AG10803 (cell line): ENCODE measurements at regions not wholly inside any gene's neighbourhood (a gene's known extent, or its start where the extent isn't known, plus 50 kb on each side); places are given as distances from the start of the nearest gene placed in this dataset.

Source experiments
- DNase-seq: peaks from one replicate; pipeline ENCODE4 v3.0.0; 2010; ENCODE audit warnings: low read depth
- H3K4me3 ChIP-seq: 2 replicates; pipeline ENCODE4 v1.5.1; 2011; ENCODE audit warnings: mild to moderate bottlenecking, low read length, control low read depth
- CTCF ChIP-seq: conservative IDR thresholded peaks from 2 replicates; pipeline ENCODE4 v1.5.1; 2011; ENCODE audit warnings: mild to moderate bottlenecking, low read length, control low read depth, inconsistent platforms

GRCh38 chr1:229871078-229871676 is 195.9 kb upstream of the GALNT2 start:
- DNase-seq = no peak
- no peak overlapping the region for H3K4me3 ChIP-seq
- no peak for TF ChIP-seq CTCF

- no peak for TF ChIP-seq CTCF
- no peak overlapping the region for H3K4me3 ChIP-seq
- DNase-seq = peak; percentile 1
These were observed 192.9 kb upstream of the GALNT2 start for GRCh38 chr1:229874136-229874535.

- no peak for TF ChIP-seq CTCF
- no peak overlapping the region for H3K4me3 ChIP-seq
- no peak for DNase-seq
These were observed 192.4 kb upstream of the GALNT2 start for GRCh38 chr1:229874609-229875008.

- no peak for DNase-seq
- H3K4me3 ChIP-seq = no peak overlapping the region
- TF ChIP-seq CTCF = no peak
These were observed 192.0 kb upstream of the GALNT2 start for GRCh38 chr1:229875086-229875485.

GRCh38 chr1:229879746-229880145 is 187.3 kb upstream of the GALNT2 start:
- DNase-seq = no peak
- no peak for TF ChIP-seq CTCF
- no peak overlapping the region for H3K4me3 ChIP-seq

- no peak overlapping the region for H3K4me3 ChIP-seq
These were observed 186.5 kb upstream of the GALNT2 start for GRCh38 chr1:229880271-229881170.

More at GRCh38 chr1:229880271-229881170, 186.5 kb upstream of the GALNT2 start:
- DNase-seq = no peak
- no peak for TF ChIP-seq CTCF
